ENCODE measurements at regions not wholly inside any gene's neighbourhood (a gene's known extent, or its start where the extent isn't known, plus 50 kb on each side); places are given as distances from the start of the nearest gene placed in this dataset.

DNA sequence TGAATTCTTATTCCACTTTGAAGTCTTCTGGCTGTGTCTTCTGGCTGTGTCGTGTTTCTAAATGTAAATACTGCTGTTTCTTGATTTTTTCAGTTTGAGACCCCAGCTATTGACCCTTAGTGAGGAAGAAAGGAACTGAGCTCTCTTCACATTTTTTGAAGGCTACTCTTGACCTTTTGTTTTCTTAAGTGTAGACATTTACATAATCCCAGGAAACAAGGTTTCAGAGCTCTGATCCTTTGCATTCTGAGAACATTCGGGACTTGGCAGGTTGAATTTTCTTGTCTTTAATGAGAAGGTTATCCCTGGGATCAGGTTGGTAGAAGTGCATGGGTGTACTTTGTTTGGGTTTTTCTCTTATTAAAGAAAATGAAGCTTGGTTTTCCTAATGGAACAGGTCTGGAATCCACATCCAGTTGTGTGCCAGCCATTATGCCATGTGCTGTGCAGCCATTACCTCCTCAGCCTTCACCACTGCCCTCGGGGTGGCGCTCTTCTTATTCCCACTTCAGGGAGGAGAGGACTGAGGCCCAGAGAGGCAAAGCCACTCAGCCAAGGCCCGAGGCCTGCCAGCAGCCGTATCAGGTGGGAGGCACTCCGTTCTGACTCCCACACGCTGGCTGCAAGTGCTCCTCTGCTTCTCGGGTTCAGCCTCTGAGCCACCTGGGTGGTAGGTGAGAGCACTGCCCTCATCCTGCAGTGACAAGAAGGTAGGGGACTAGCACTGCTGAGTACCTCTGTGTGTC is 120.9 kb downstream of the BEGAIN start:
- no peaks in the 10 kb centered on the region for H3K27me3 ChIP-seq (replicated peaks; ENCODE audit: control insufficient read depth, insufficient read depth, low read length, poor library complexity, severe bottlenecking)
- H3K4me1 ChIP-seq (ENCODE audit: control insufficient read depth, insufficient read depth, low read length, poor library complexity, severe bottlenecking) = no peaks in the 10 kb centered on the region
- no peak overlapping the region for H3K4me3 ChIP-seq (ENCODE audit: insufficient read depth, low read depth, low read length, poor library complexity, severe bottlenecking)
- H3K9me3 ChIP-seq (ENCODE audit: control insufficient read depth, low read length) = no peaks in the 10 kb centered on the region
- no peak overlapping the region for H3K27ac ChIP-seq (ENCODE audit: insufficient read depth, low read length, poor library complexity, severe bottlenecking)
- DNase-seq = no peak
- H3K36me3 ChIP-seq (ENCODE audit: control insufficient read depth, insufficient read depth, low read length) = no peaks in the 10 kb centered on the region

DNA sequence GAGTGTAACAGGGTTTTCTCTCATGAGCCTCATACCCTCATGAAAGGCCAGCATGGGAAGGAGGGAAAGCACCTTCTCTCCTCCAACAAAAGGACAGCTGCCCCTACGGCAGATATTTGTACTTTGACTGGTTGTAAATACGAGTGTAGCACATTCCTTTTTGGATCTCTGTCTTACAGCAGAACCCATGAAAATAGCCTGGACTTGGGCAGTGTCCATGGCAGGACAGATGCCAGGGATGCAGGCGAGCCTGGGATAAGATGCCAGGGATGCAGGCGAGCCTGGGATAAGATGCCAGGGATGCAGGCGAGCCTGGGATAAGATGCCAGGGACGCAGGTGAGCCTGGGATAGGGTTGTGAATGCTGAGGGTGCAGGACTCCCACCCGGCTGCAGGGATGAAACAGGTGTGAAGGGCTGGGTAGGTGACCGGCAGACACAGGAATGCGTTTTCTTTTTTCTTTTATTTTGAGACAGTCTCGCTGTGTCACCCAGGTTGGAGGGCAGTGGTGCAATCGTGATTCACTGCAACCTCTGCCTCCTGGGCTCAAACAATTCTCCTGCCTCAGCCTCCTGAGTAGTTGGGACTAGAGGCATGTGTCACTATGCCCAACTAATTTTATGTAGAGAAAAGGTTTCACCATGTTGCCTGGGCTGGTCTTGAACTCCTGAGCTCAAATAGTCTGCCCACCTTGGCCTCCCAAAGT is 120.0 kb downstream of the BEGAIN start:
- DNase-seq = no peak
- no peaks in the 10 kb centered on the region for H3K9me3 ChIP-seq (ENCODE audit: control insufficient read depth, low read length)
- H3K4me3 ChIP-seq (ENCODE audit: insufficient read depth, low read depth, low read length, poor library complexity, severe bottlenecking) = no peak overlapping the region
- H3K27ac ChIP-seq (ENCODE audit: insufficient read depth, low read length, poor library complexity, severe bottlenecking) = no peak overlapping the region
- H3K36me3 ChIP-seq (ENCODE audit: control insufficient read depth, insufficient read depth, low read length) = no peaks in the 10 kb centered on the region
- H3K4me1 ChIP-seq (ENCODE audit: control insufficient read depth, insufficient read depth, low read length, poor library complexity, severe bottlenecking) = no peaks in the 10 kb centered on the region
- no peaks in the 10 kb centered on the region for H3K27me3 ChIP-seq (replicated peaks; ENCODE audit: control insufficient read depth, insufficient read depth, low read length, poor library complexity, severe bottlenecking)

DNA sequence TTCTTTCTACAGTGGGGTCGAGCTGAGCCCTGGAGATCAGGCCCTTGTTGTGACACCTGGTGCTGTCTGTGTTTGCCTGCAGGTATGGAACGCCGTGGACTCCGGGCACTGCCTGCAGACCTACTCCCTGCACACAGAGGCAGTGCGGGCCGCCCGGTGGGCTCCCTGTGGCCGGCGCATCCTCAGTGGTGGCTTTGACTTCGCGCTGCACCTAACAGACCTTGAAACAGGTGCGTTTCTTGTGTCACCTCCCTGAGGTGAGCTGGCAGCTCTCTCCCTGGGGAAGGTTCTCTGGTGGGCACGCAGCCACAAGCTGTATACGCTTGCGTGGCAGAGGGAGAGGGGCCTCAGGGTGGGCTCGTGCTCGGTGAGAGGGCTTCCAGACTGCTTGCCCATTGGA is 119.3 kb downstream of the BEGAIN start:
- Histone ChIP-seq H3K27me3 (replicated peaks; ENCODE audit: control insufficient read depth, insufficient read depth, low read length, poor library complexity, severe bottlenecking) (no peaks in the 10 kb centered on the region), H3K4me3 (ENCODE audit: insufficient read depth, low read depth, low read length, poor library complexity, severe bottlenecking) (no peak overlapping the region), H3K9me3 (ENCODE audit: control insufficient read depth, low read length) (no peaks in the 10 kb centered on the region), H3K36me3 (ENCODE audit: control insufficient read depth, insufficient read depth, low read length) (no peaks in the 10 kb centered on the region), H3K27ac (ENCODE audit: insufficient read depth, low read length, poor library complexity, severe bottlenecking) (no peak overlapping the region), H3K4me1 (ENCODE audit: control insufficient read depth, insufficient read depth, low read length, poor library complexity, severe bottlenecking) (no peaks in the 10 kb centered on the region)
- DNase-seq = no peak

DNA sequence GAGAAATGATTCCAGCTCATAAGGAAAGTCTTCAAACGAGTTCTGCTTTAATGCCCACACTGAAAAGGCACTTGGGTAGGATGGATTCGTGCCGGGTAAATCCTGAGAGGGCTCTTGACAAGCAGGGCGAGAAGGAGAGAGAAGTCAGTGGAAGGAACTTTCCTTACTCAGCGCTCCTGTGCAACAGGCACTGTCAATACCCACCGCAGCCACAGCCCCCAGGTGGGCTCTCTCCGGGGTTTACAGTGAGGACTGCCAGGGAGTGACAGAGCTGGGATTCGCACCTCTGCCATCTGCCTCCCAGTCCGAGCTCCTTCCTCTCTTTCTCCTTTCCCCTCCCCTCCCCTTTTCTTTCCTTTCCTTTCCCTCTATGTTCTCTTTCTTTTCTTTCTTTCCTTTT is 118.7 kb downstream of the BEGAIN start:
- Histone ChIP-seq H3K36me3 (ENCODE audit: control insufficient read depth, insufficient read depth, low read length) (no peaks in the 10 kb centered on the region), H3K27ac (ENCODE audit: insufficient read depth, low read length, poor library complexity, severe bottlenecking) (no peak overlapping the region), H3K9me3 (ENCODE audit: control insufficient read depth, low read length) (no peaks in the 10 kb centered on the region), H3K4me1 (ENCODE audit: control insufficient read depth, insufficient read depth, low read length, poor library complexity, severe bottlenecking) (no peaks in the 10 kb centered on the region), H3K4me3 (ENCODE audit: insufficient read depth, low read depth, low read length, poor library complexity, severe bottlenecking) (no peak overlapping the region), H3K27me3 (replicated peaks; ENCODE audit: control insufficient read depth, insufficient read depth, low read length, poor library complexity, severe bottlenecking) (no peaks in the 10 kb centered on the region)
- no peak for DNase-seq

DNA sequence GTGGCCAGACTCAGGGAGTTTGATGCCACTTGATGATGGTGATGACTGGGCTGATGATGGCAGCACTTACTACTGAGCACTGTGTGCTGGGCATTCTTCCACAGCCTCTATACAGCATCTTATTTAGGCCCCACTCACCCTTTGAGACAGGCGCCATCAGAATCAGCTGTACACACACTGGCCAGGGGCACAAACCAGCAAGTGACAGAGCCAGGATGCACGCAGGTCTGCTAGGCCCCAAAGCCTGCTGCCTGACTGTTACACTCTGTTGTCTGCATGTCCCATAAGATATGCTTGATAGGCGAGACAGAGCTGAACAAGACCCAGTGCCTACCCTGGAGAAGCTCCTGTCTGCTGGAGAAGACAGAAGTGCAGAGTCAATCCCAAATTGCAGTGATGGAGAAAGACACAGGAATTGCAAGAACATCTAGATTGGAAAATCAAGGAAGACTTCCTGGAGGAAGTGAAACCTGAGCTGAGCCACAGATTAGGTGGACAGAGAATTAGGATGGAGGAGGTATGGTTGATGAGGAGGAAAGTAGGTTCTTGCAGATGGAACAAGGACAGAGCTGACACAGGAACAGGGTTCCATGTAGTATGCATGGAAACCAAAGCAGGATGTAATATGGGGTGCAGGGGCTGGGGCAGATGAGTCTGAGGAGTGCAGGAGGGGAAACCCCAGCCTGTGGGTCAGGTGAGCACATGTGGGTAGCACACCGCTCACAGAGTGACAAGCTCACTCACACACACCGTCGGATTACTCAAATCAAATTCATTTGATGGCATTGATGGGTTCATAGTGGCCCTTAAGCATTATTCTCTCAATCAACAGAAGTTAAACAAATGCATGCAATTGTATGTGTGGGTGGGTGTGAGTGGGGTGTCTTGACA is 117.3 kb downstream of the BEGAIN start:
- no peak for DNase-seq
- Histone ChIP-seq H3K27ac (ENCODE audit: insufficient read depth, low read length, poor library complexity, severe bottlenecking) (no peak overlapping the region), H3K4me1 (ENCODE audit: control insufficient read depth, insufficient read depth, low read length, poor library complexity, severe bottlenecking) (no peaks in the 10 kb centered on the region), H3K36me3 (ENCODE audit: control insufficient read depth, insufficient read depth, low read length) (no peaks in the 10 kb centered on the region), H3K4me3 (ENCODE audit: insufficient read depth, low read depth, low read length, poor library complexity, severe bottlenecking) (no peak overlapping the region), H3K27me3 (replicated peaks; ENCODE audit: control insufficient read depth, insufficient read depth, low read length, poor library complexity, severe bottlenecking) (no peaks in the 10 kb centered on the region), H3K9me3 (ENCODE audit: control insufficient read depth, low read length) (no peaks in the 10 kb centered on the region)

DNA sequence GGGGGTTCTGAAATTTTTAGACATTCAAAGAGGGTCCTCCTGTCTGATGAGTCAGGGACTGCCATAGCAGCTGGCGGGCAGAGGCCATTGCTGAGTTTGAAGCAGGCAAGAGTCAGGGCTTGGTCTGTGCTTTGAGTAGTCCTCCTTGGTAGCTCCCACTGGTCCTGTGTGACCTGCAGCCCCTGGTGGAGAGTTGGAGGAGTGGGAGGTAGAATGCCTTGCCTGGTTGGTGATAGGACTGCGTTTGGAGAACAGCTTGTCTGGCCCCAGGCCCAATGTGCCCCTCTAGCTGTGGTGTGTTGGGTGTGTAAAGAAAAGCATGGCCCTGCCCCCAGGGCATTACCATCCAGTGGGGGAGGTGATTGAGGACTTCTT is 116.7 kb downstream of the BEGAIN start:
- H3K4me3 ChIP-seq (ENCODE audit: insufficient read depth, low read depth, low read length, poor library complexity, severe bottlenecking) = no peak overlapping the region
- no peak for DNase-seq
- H3K27ac ChIP-seq (ENCODE audit: insufficient read depth, low read length, poor library complexity, severe bottlenecking) = no peak overlapping the region
- H3K4me1 ChIP-seq (ENCODE audit: control insufficient read depth, insufficient read depth, low read length, poor library complexity, severe bottlenecking) = no peaks in the 10 kb centered on the region
- no peaks in the 10 kb centered on the region for H3K36me3 ChIP-seq (ENCODE audit: control insufficient read depth, insufficient read depth, low read length)
- H3K27me3 ChIP-seq (replicated peaks; ENCODE audit: control insufficient read depth, insufficient read depth, low read length, poor library complexity, severe bottlenecking) = no peaks in the 10 kb centered on the region
- no peaks in the 10 kb centered on the region for H3K9me3 ChIP-seq (ENCODE audit: control insufficient read depth, low read length)

DNA sequence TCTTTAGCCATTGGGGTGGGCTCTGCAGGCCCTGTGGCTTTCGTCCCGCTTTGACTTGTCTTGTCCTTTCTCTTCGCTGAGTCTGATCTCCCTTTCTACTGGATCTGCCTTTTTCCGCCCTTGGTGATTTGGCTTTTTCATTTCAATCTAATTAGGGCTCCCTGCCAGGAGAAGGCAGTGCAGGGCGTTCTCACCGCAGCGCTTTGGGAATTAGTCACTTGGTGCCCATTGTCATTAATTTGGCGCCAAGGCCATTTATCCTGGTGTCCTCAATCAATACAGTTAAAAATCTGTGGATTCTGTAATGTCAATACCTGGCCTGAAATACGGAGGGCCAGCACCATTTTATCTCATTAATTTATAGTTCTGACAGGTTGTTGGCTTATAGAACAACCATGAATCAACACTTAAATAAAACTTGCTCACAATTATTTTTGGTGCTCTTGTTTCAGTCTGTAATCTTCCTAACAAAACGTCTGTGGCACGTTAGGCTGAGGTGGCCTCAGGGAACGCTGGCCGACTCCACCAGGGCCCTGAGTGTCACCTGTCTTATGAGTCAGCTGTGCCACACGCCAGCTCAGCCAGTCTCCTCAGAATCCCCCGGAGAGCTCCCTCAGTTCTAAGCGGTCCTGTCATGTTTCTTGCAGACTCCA is 115.7 kb downstream of the BEGAIN start:
- no peaks in the 10 kb centered on the region for H3K36me3 ChIP-seq (ENCODE audit: control insufficient read depth, insufficient read depth, low read length)
- no peak for DNase-seq
- H3K27ac ChIP-seq (ENCODE audit: insufficient read depth, low read length, poor library complexity, severe bottlenecking) = no peak overlapping the region
- H3K27me3 ChIP-seq (replicated peaks; ENCODE audit: control insufficient read depth, insufficient read depth, low read length, poor library complexity, severe bottlenecking) = no peaks in the 10 kb centered on the region
- H3K4me3 ChIP-seq (ENCODE audit: insufficient read depth, low read depth, low read length, poor library complexity, severe bottlenecking) = no peak overlapping the region
- H3K4me1 ChIP-seq (ENCODE audit: control insufficient read depth, insufficient read depth, low read length, poor library complexity, severe bottlenecking) = no peaks in the 10 kb centered on the region
- no peaks in the 10 kb centered on the region for H3K9me3 ChIP-seq (ENCODE audit: control insufficient read depth, low read length)

DNA sequence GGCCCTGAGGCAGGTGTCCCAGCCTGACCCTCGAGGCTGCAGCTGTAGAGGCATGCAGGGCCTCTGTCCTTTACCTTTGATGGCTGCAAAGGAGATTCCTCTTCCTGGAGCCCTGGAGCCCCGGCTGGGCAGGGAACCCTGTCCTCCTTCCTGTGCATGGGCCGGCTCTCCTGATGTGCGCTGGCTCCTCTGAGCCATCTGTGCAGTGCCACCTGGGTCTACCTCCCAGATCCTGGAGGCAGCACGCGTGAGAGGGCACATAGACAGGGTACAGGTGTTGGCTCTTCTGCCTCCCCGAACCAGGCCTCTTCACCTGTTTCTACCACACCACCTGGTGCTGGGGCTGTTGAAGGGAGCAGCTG is 115.1 kb downstream of the BEGAIN start:
- H3K27me3 ChIP-seq (replicated peaks; ENCODE audit: control insufficient read depth, insufficient read depth, low read length, poor library complexity, severe bottlenecking) = no peaks in the 10 kb centered on the region
- H3K4me3 ChIP-seq (ENCODE audit: insufficient read depth, low read depth, low read length, poor library complexity, severe bottlenecking) = no peak overlapping the region
- no peaks in the 10 kb centered on the region for H3K9me3 ChIP-seq (ENCODE audit: control insufficient read depth, low read length)
- H3K27ac ChIP-seq (ENCODE audit: insufficient read depth, low read length, poor library complexity, severe bottlenecking) = no peak overlapping the region
- no peak for DNase-seq
- H3K4me1 ChIP-seq (ENCODE audit: control insufficient read depth, insufficient read depth, low read length, poor library complexity, severe bottlenecking) = no peaks in the 10 kb centered on the region
- H3K36me3 ChIP-seq (ENCODE audit: control insufficient read depth, insufficient read depth, low read length) = no peaks in the 10 kb centered on the region

DNA sequence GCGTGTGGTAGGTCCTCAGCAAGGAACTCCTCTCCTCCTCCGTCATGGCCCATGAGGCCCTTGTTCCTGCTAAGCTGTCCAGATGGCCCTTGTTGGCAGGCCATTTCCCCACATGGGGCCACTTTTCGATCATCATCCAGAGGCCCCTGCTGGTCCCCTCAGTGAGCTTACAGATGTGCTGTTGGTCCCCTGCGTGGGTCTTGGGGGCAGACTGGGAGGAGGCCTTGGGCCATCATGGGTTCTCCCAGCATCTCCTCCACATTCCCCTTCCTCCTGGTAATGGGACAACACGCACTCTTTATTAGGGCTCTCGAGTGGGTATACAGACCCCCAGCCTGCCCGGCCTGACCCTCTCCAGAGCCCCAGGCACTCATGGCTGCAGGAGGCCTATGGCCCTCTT is 114.7 kb downstream of the BEGAIN start:
- DNase-seq = no peak
- Histone ChIP-seq H3K9me3 (ENCODE audit: control insufficient read depth, low read length) (no peaks in the 10 kb centered on the region), H3K4me3 (ENCODE audit: insufficient read depth, low read depth, low read length, poor library complexity, severe bottlenecking) (no peak overlapping the region), H3K27ac (ENCODE audit: insufficient read depth, low read length, poor library complexity, severe bottlenecking) (no peak overlapping the region), H3K36me3 (ENCODE audit: control insufficient read depth, insufficient read depth, low read length) (no peaks in the 10 kb centered on the region), H3K27me3 (replicated peaks; ENCODE audit: control insufficient read depth, insufficient read depth, low read length, poor library complexity, severe bottlenecking) (no peaks in the 10 kb centered on the region), H3K4me1 (ENCODE audit: control insufficient read depth, insufficient read depth, low read length, poor library complexity, severe bottlenecking) (no peaks in the 10 kb centered on the region)
